IMR-90 (cell line): ENCODE measurements at regions not wholly inside any gene's neighbourhood (a gene's known extent, or its start where the extent isn't known, plus 50 kb on each side); places are given as distances from the start of the nearest gene placed in this dataset.

Experiments used
- ATAC-seq: fragments of 200-7000 bp; cut with Tn5 transposase; 2 replicates; pipeline ENCODE4 v1.9.1; 2020; ENCODE audit warnings: low read depth, mild to moderate bottlenecking, moderate library complexity
- BruUV-seq: library from RNA; stranded (reverse); fragments of 400-500 nt; replicated peaks from 2 replicates; lab custom pipeline; 2021; lab: Mats Ljungman, UMichigan
- CTCF ChIA-PET: fragments of 300-600 bp; formaldehyde crosslinking; extraction: SDS; loops from one replicate; lab custom pipeline; 2021; ENCODE audit warnings: antibody characterized with exemption; lab: Yijun Ruan, JAX
- POLR2A ChIA-PET: fragments of 300-600 bp; sonication (Branson Sonifier 250); formaldehyde crosslinking; loops from one replicate; lab custom pipeline; 2022; ENCODE audit warnings: antibody characterized with exemption; ENCODE audit not compliant: unreplicated experiment; lab: Charles Lee
- DNase-seq: peaks from one replicate; pipeline ENCODE4 v3.0.0; 2013
- H2AFZ ChIP-seq: replicated peaks from 2 replicates; pipeline ENCODE3; 2013; ENCODE audit warnings: low read length, mild to moderate bottlenecking; ENCODE audit not compliant: poor library complexity
- H2AK5ac ChIP-seq: 2 replicates; pipeline ENCODE4 v1.6.1; 2013; ENCODE audit warnings: low read depth, low read length, inconsistent platforms
- H2AK9ac ChIP-seq: replicated peaks from 2 replicates; pipeline ENCODE3; 2013; ENCODE audit warnings: mild to moderate bottlenecking, low read depth, low read length, moderate library complexity; ENCODE audit not compliant: poor library complexity
- H2BK120ac ChIP-seq: 2 replicates; pipeline ENCODE4 v1.6.1; 2013; ENCODE audit warnings: low read depth, low read length, inconsistent platforms
- H2BK15ac ChIP-seq: 3 replicates; pipeline ENCODE4 v1.6.1; 2013; ENCODE audit warnings: low read depth, low read length, inconsistent platforms
- H2BK20ac ChIP-seq: 2 replicates; pipeline ENCODE4 v1.6.1; 2013; ENCODE audit warnings: low read depth, mild to moderate bottlenecking, inconsistent platforms, low read length, moderate library complexity
- H2BK5ac ChIP-seq: 2 replicates; pipeline ENCODE4 v1.6.1; 2013; ENCODE audit warnings: mild to moderate bottlenecking, low read depth, low read length, inconsistent platforms; ENCODE audit not compliant: poor library complexity, severe bottlenecking
- H3K14ac ChIP-seq: replicated peaks from 2 replicates; pipeline ENCODE4 v1.6.1; 2013; ENCODE audit warnings: low read depth, low read length, inconsistent platforms
- H3K18ac ChIP-seq: 2 replicates; pipeline ENCODE4 v1.6.1; 2013; ENCODE audit warnings: low read depth, low read length, control low read depth
- H3K23ac ChIP-seq: 2 replicates; pipeline ENCODE4 v1.6.1; 2013; ENCODE audit warnings: low read depth, low read length, inconsistent platforms
- H3K27ac ChIP-seq: 2 replicates; pipeline ENCODE4 v1.5.1; 2013; ENCODE audit warnings: mild to moderate bottlenecking, control low read depth, low read length; ENCODE audit not compliant: insufficient read depth
- H3K27me3 ChIP-seq: 2 replicates; pipeline ENCODE4 v1.6.1; 2013; ENCODE audit warnings: low read length; ENCODE audit not compliant: control insufficient read depth, insufficient read depth
- H3K36me3 ChIP-seq: 2 replicates; pipeline ENCODE4 v1.6.1; 2013; ENCODE audit warnings: low read length, mixed read lengths; ENCODE audit not compliant: control insufficient read depth, insufficient read depth
- H3K4ac ChIP-seq: 2 replicates; pipeline ENCODE4 v1.6.1; 2013; ENCODE audit warnings: low read depth, low read length, inconsistent platforms
- H3K4me1 ChIP-seq: 2 replicates; pipeline ENCODE4 v1.6.1; 2013; ENCODE audit warnings: low read length, mixed read lengths; ENCODE audit not compliant: control insufficient read depth, insufficient read depth
- H3K4me2 ChIP-seq: 2 replicates; pipeline ENCODE4 v1.6.1; 2013; ENCODE audit warnings: low read depth, mild to moderate bottlenecking, control low read depth, low read length, moderate library complexity
- H3K4me3 ChIP-seq: 2 replicates; pipeline ENCODE4 v1.5.1; 2013; ENCODE audit warnings: low read depth, mild to moderate bottlenecking, control low read depth, low read length, moderate library complexity; ENCODE audit not compliant: insufficient read depth
- H3K56ac ChIP-seq: 2 replicates; pipeline ENCODE4 v1.6.1; 2013; ENCODE audit warnings: low read length, inconsistent platforms; ENCODE audit not compliant: insufficient read depth; ENCODE audit errors: extremely low read depth
- H3K79me1 ChIP-seq, 2 experiments: 2 replicates each; pipeline ENCODE4 v1.6.1; 2013; ENCODE audit warnings: low read length in 2 of 2, inconsistent platforms in 1 of 2, low read depth in 1 of 2
- H3K9ac ChIP-seq: 2 replicates; pipeline ENCODE4 v1.6.1; 2013; ENCODE audit warnings: low read depth, low read length, control low read depth
- H3K9me1 ChIP-seq: 2 replicates; pipeline ENCODE4 v1.6.1; 2013; ENCODE audit warnings: low read length, inconsistent platforms; ENCODE audit not compliant: insufficient read depth
- H3K9me3 ChIP-seq: 2 replicates; pipeline ENCODE4 v1.6.1; 2013; ENCODE audit warnings: low read length; ENCODE audit not compliant: control insufficient read depth, insufficient read depth
- H4K20me1 ChIP-seq: 2 replicates; pipeline ENCODE4 v1.6.1; 2013; ENCODE audit warnings: low read length, inconsistent platforms; ENCODE audit not compliant: insufficient read depth
- H4K5ac ChIP-seq: 2 replicates; pipeline ENCODE4 v1.6.1; 2013; ENCODE audit warnings: mild to moderate bottlenecking, low read depth, low read length, control low read depth
- H4K8ac ChIP-seq, 2 experiments: 2 replicates each; pipeline ENCODE4 v1.6.1; 2013; ENCODE audit warnings: low read depth in 2 of 2, low read length in 2 of 2, control low read depth in 1 of 2, inconsistent platforms in 1 of 2
- H4K91ac ChIP-seq: 2 replicates; pipeline ENCODE4 v1.6.1; 2013; ENCODE audit warnings: low read depth, low read length, inconsistent platforms; ENCODE audit not compliant: insufficient read depth
- CEBPB ChIP-seq: IDR thresholded peaks from 2 replicates; pipeline ENCODE4 v1.6.1; 2012; ENCODE audit warnings: low read depth, low read length, improper control_type of control experiment
- FOS ChIP-seq: fragments of 150-350 bp; IDR thresholded peaks from 2 replicates; pipeline ENCODE4 v1.6.1; 2016; ENCODE audit warnings: low read depth, low read length
- POLR2A ChIP-seq: IDR thresholded peaks from 2 replicates; pipeline ENCODE4 v1.6.1; 2012; ENCODE audit warnings: mild to moderate bottlenecking, low read depth, low read length
- RCOR1 ChIP-seq: IDR thresholded peaks from 2 replicates; pipeline ENCODE4 v1.6.1; 2012; ENCODE audit warnings: mild to moderate bottlenecking, low read length, improper control_type of control experiment; ENCODE audit not compliant: insufficient replicate concordance
- dilution Hi-C: fragments of 300-500 bp; cut with HindIII; formaldehyde crosslinking; loops from one replicate; pipeline ENCODE4 v1.14.3; 2018; ENCODE audit warnings: low sequenced_read_pairs; ENCODE audit not compliant: unreplicated experiment
- in situ Hi-C: fragments of 300-500 bp; cut with MboI; formaldehyde crosslinking; loops from 3 replicates; pipeline ENCODE4 v1.14.3; 2019; ENCODE audit warnings: low sequenced_read_pairs, inconsistent platforms, mixed read lengths
- intact Hi-C: fragments of 100-400 bp; cut with micrococcal nuclease; formaldehyde crosslinking; loops from 2 replicates; pipeline ENCODE4 v1.10.0; 2022

- peaks cover 5% of the 10 kb centered on the region for H3K27me3 ChIP-seq
- H2AK9ac ChIP-seq = no peak overlapping the region
- CTCF ChIA-PET = no interaction called here
- no peaks in the 10 kb centered on the region for H3K36me3 ChIP-seq
- intact Hi-C loops = no loop called here
- no peak overlapping the region for H2BK15ac ChIP-seq
- no peak overlapping the region for H3K18ac ChIP-seq
- no peaks in the 10 kb centered on the region for H3K9me3 ChIP-seq
- no TSS peak for BruUV-seq
- H2BK5ac ChIP-seq = no peak overlapping the region
- H3K14ac ChIP-seq = no peak overlapping the region
- in situ Hi-C loops = no loop called here
- no peak overlapping the region for H4K5ac ChIP-seq
- dilution Hi-C loops = no loop called here
- H3K4ac ChIP-seq = no peak overlapping the region
- H3K56ac ChIP-seq = no peak overlapping the region
- no peak overlapping the region for H2AK5ac ChIP-seq
- H4K20me1 ChIP-seq = no peaks in the 10 kb centered on the region
- no peak overlapping the region for H4K91ac ChIP-seq
- no peak overlapping the region for H2BK120ac ChIP-seq
- TF ChIP-seq RCOR1 (no peak), POLR2A (no peak), FOS (no peak), CEBPB (no peak)
- no peak overlapping the region for H3K27ac ChIP-seq
- no peak overlapping the region for H3K23ac ChIP-seq
- no peaks in the 10 kb centered on the region; the same call in 1 of the 2 replicates for H3K4me1 ChIP-seq
- DNase-seq (no peak), ATAC-seq (no peak)
- H2AFZ ChIP-seq = no peak overlapping the region
- H3K4me2 ChIP-seq = no peak overlapping the region
- no peak overlapping the region for H3K9ac ChIP-seq
- H4K8ac ChIP-seq = no peak overlapping the region
- peaks cover 4% of the 10 kb centered on the region for H3K9me1 ChIP-seq
- H3K79me1 ChIP-seq = no peaks in the 10 kb centered on the region
- no peak overlapping the region for H2BK20ac ChIP-seq
- POLR2A ChIA-PET = no interaction called here
- H3K4me3 ChIP-seq = no peak overlapping the region
Measured at GRCh38 chr10:62748386-62748785, 56.1 kb upstream of the ADO start.
